ENCODE measurements at regions not wholly inside any gene's neighbourhood (a gene's known extent, or its start where the extent isn't known, plus 50 kb on each side); places are given as distances from the start of the nearest gene placed in this dataset.

GRCh38 chr18:78727877-78728783 is 251.5 kb upstream of the SALL3 start:
- Histone ChIP-seq H3K27ac (no peak overlapping the region), H3K36me3 (no peaks in the 10 kb centered on the region), H3K4me1 (no peaks in the 10 kb centered on the region), H3K4me3 (no peak overlapping the region), H3K27me3 (ENCODE audit: low read depth) (peaks cover 7% of the 10 kb centered on the region), H3K9me3 (no peaks in the 10 kb centered on the region)
- intact Hi-C loops (cut with DNase I): no loop called here
- peak in 1 of 2 donors; percentile 16 for ATAC-seq
- no peak for DNase-seq
- TF ChIP-seq, protein P1, sequence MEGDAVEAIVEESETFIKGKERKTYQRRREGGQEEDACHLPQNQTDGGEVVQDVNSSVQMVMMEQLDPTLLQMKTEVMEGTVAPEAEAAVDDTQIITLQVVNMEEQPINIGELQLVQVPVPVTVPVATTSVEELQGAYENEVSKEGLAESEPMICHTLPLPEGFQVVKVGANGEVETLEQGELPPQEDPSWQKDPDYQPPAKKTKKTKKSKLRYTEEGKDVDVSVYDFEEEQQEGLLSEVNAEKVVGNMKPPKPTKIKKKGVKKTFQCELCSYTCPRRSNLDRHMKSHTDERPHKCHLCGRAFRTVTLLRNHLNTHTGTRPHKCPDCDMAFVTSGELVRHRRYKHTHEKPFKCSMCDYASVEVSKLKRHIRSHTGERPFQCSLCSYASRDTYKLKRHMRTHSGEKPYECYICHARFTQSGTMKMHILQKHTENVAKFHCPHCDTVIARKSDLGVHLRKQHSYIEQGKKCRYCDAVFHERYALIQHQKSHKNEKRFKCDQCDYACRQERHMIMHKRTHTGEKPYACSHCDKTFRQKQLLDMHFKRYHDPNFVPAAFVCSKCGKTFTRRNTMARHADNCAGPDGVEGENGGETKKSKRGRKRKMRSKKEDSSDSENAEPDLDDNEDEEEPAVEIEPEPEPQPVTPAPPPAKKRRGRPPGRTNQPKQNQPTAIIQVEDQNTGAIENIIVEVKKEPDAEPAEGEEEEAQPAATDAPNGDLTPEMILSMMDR (IDR thresholded peaks at IDR 0.05): no peak

GRCh38 chr18:78728784-78729467 is 250.7 kb upstream of the SALL3 start:
- intact Hi-C loops (cut with DNase I): no loop called here
- Histone ChIP-seq H3K36me3 (no peaks in the 10 kb centered on the region), H3K9me3 (no peaks in the 10 kb centered on the region), H3K4me3 (no peak overlapping the region), H3K27me3 (ENCODE audit: low read depth) (peaks cover 3% of the 10 kb centered on the region), H3K27ac (no peak overlapping the region), H3K4me1 (no peaks in the 10 kb centered on the region)
- TF ChIP-seq, protein P1 (IDR thresholded peaks at IDR 0.05): no peak
- DNase-seq: no peak
- no peak for ATAC-seq

DNA sequence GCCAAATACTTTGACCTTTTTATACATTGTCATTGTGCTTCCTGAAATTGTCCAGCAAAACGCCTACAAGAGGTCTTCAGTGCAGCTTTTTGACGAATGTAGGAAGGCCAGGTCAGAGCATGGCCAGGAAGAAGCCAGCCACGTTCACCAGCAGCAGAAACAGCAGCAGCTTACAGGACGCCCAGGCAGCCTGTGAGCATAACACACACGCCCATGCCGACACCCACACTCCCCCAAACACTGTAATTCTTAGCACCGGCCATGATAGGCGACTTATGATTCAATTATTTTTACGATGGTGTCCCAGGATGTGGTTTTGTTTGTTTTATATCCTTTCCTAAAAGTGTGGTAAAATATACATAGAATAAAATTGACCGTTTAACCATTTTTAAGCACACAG is 249.1 kb upstream of the SALL3 start:
- Histone ChIP-seq H3K4me1 (no peaks in the 10 kb centered on the region), H3K27ac (no peak overlapping the region), H3K36me3 (no peaks in the 10 kb centered on the region), H3K27me3 (ENCODE audit: low read depth) (no peaks in the 10 kb centered on the region), H3K9me3 (no peaks in the 10 kb centered on the region), H3K4me3 (no peak overlapping the region)
- ATAC-seq: no peak
- TF ChIP-seq, protein P1 (IDR thresholded peaks at IDR 0.05): no peak
- intact Hi-C loops (cut with DNase I): no loop called here
- DNase-seq: no peak

DNA sequence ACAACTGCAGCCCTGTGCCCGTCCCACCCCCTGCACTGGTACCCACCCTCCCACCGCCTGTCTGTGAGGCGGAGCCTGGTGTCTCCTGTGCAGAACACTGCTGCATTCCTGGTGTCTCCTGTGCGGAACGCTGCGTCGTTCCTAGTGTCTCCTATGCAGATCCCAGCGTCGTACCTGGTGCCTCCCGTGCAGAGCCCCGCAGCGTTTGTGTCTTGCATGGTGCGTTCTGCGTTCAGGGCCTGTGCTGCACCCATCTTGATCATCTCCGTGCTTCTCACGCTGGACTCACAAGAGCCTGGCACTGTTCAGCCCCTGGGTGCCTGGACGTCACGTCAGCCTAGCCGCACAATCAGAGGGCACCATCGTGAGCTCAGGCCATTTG is 248.6 kb upstream of the SALL3 start:
- intact Hi-C loops (cut with DNase I): no loop called here
- DNase-seq (no peak), ATAC-seq (no peak)
- H3K9me3 ChIP-seq: no peaks in the 10 kb centered on the region
- TF ChIP-seq, protein P1 (IDR thresholded peaks at IDR 0.05): no peak
- H3K36me3 ChIP-seq: no peaks in the 10 kb centered on the region
- no peaks in the 10 kb centered on the region for H3K27me3 ChIP-seq (ENCODE audit: low read depth)
- no peak overlapping the region for H3K27ac ChIP-seq
- no peak overlapping the region for H3K4me3 ChIP-seq
- no peaks in the 10 kb centered on the region for H3K4me1 ChIP-seq

DNA sequence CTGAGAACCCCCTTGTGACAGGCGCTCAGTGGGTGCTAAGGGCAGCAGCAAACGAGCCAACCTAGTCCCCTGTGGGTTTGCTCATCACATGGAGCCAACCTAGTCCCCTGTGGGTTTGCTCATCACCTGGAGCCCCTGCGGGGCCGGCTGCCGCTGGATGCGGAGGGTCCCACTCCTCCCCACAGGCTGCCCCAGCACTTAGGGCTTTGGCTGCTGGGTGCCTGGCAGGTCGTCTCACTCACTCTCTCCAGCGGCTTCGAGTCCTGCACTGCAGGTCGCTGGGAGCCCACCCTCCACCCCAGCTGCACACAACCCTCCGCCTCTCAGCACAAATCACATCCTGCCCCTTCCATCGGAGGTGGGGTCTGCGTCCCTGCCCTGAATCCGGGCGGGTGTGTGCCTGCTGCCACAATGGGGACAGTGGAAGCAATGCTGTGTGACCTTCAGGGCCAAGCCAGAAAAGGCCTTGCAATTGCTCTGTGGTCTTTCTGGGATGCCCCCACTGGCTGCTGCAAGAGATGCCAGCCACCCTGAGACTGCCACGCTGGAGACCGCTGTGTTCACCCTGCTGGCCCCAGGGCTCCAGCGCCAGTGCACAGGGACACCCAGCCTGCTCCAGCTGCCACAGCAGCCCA is 248.1 kb upstream of the SALL3 start:
- DNase-seq: no peak
- Histone ChIP-seq H3K36me3 (no peaks in the 10 kb centered on the region), H3K27me3 (ENCODE audit: low read depth) (no peaks in the 10 kb centered on the region), H3K27ac (no peak overlapping the region), H3K4me3 (no peak overlapping the region), H3K9me3 (no peaks in the 10 kb centered on the region), H3K4me1 (no peaks in the 10 kb centered on the region)
- TF ChIP-seq, protein P1 (IDR thresholded peaks at IDR 0.05): no peak
- intact Hi-C loops (cut with DNase I): no loop called here
- no peak for ATAC-seq

All from lower lobe of right lung (tissue), 2 donors.